ENCODE measurements at regions not wholly inside any gene's neighbourhood (a gene's known extent, or its start where the extent isn't known, plus 50 kb on each side); places are given as distances from the start of the nearest gene placed in this dataset.

DNA sequence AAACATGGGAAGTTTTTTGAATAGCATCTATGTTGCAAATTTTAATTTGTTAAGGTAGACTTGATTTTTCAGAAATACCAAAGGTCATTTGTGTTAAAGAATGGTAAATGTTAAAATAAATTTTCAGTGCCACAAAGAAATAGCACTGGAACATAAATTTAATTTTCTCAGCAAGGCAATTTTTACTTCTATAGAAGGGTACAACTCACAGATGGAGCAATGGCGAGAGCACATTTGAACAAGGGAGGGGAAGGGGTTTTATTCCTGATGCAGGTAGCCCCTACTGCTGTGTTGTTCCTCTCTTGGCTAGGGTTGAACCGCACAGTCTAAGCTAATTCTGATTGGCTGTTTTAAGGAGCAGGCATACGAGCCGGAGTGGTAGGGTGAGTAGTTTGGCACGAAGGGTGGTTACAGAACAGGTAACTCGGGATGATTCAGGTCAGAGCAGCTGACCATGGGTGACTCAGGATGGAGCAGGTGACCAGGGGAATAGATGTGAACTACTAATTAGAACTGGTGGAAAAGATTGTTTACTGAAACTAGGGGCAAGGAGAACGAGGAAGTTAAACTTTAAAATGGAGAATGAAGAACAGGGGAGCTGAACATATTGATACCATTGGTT is 50.1 kb upstream of the PSME4 start:
- H3K9me3 ChIP-seq = peaks cover 4 to 10% of the 10 kb centered on the region in 2 donors
- H3K27ac ChIP-seq = no peak overlapping the region
- no peaks in the 10 kb centered on the region for H3K27me3 ChIP-seq
- WGBS, 2 donors (ENCODE audit: low coverage in 1 of 2) = 96% methylated on average over 7 of the region's 7 CpGs
- no peak for TF ChIP-seq EP300 (IDR thresholded peaks at IDR 0.05; ENCODE audit: low read depth)
- no peak for TF ChIP-seq POLR2A (IDR thresholded peaks at IDR 0.05)
- TF ChIP-seq, protein P1, sequence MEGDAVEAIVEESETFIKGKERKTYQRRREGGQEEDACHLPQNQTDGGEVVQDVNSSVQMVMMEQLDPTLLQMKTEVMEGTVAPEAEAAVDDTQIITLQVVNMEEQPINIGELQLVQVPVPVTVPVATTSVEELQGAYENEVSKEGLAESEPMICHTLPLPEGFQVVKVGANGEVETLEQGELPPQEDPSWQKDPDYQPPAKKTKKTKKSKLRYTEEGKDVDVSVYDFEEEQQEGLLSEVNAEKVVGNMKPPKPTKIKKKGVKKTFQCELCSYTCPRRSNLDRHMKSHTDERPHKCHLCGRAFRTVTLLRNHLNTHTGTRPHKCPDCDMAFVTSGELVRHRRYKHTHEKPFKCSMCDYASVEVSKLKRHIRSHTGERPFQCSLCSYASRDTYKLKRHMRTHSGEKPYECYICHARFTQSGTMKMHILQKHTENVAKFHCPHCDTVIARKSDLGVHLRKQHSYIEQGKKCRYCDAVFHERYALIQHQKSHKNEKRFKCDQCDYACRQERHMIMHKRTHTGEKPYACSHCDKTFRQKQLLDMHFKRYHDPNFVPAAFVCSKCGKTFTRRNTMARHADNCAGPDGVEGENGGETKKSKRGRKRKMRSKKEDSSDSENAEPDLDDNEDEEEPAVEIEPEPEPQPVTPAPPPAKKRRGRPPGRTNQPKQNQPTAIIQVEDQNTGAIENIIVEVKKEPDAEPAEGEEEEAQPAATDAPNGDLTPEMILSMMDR (IDR thresholded peaks at IDR 0.05) = no peak
- no peak for TF ChIP-seq POLR2AphosphoS5 (IDR thresholded peaks at IDR 0.05)
- DNase-seq = no peak
- H3K4me3 ChIP-seq = no peak overlapping the region
- in situ Hi-C loops (cut with MboI; ENCODE audit: low pct_ligation_motif_present in 1 of 4, low pct_unique_long_range_greater_than_20kb in 1 of 4, low sequenced_read_pairs in 3 of 4) = no loop called here
- intact Hi-C loops (cut with DNase I; ENCODE audit: low total_unique reads) = no loop called here
- H3K4me1 ChIP-seq = peaks cover 0 to 5% (median 4%) of the 10 kb centered on the region in 4 donors
- H3K36me3 ChIP-seq = no peaks in the 10 kb centered on the region

All from transverse colon (tissue), 4 donors.